SU-DHL-6 (cell line): ENCODE measurements at regions not wholly inside any gene's neighbourhood (a gene's known extent, or its start where the extent isn't known, plus 50 kb on each side); places are given as distances from the start of the nearest gene placed in this dataset.

Experiments used
- H2AFZ ChIP-seq: fragments of 200-600 bp; sonication (generic); 2 replicates; pipeline ENCODE4 v1.6.1; 2014; ENCODE audit warnings: low read depth, mild to moderate bottlenecking, moderate library complexity, mixed read lengths, antibody characterized with exemption, low read length; ENCODE audit not compliant: severe bottlenecking
- H3F3A ChIP-seq: fragments of 200-600 bp; shearing (Covaris generic); 2 replicates; pipeline ENCODE4 v1.6.0; 2016; ENCODE audit warnings: antibody characterized with exemption, mild to moderate bottlenecking; ENCODE audit not compliant: insufficient read depth
- H3K27ac ChIP-seq: fragments of 200-600 bp; sonication (generic); 2 replicates; pipeline ENCODE4 v1.5.1; 2016; ENCODE audit warnings: low read depth, mild to moderate bottlenecking, low read length, moderate library complexity, mixed read lengths
- H3K27me3 ChIP-seq: fragments of 200-600 bp; sonication (generic), shearing (Covaris generic); 2 replicates; pipeline ENCODE4 v1.6.0; 2014; ENCODE audit warnings: mild to moderate bottlenecking, low read length
- H3K36me3 ChIP-seq: fragments of 200-600 bp; sonication (generic); 2 replicates; pipeline ENCODE4 v1.6.1; 2014; ENCODE audit warnings: mild to moderate bottlenecking, low read length, mixed read lengths
- H3K4me2 ChIP-seq: fragments of 300-600, 200-600 bp; shearing (Covaris generic), sonication (generic); 2 replicates; pipeline ENCODE4 v1.6.0; 2014; ENCODE audit warnings: low read length, low read depth, mild to moderate bottlenecking; ENCODE audit not compliant: poor library complexity, severe bottlenecking
- H3K4me3 ChIP-seq: fragments of 200-600 bp; sonication (generic); 2 replicates; pipeline ENCODE4 v1.5.1; 2014; ENCODE audit warnings: antibody characterized with exemption, low read length, mild to moderate bottlenecking, mixed read lengths; ENCODE audit not compliant: insufficient read depth, poor library complexity, severe bottlenecking
- H3K79me2 ChIP-seq: fragments of 200-600 bp; sonication (generic); 2 replicates; pipeline ENCODE4 v1.6.1; 2014; ENCODE audit warnings: mild to moderate bottlenecking, low read length, moderate library complexity; ENCODE audit not compliant: insufficient read depth
- H3K9ac ChIP-seq: fragments of 200-600 bp; sonication (generic); 2 replicates; pipeline ENCODE4 v1.7.0; 2014; ENCODE audit warnings: mild to moderate bottlenecking, low read length
- H3K9me2 ChIP-seq: fragments of 200-600 bp; sonication (generic); replicated peaks from 2 replicates; pipeline ENCODE4 v1.6.1; 2014; ENCODE audit warnings: low read length; ENCODE audit not compliant: insufficient read depth
- H3K9me3 ChIP-seq: fragments of 200-600 bp; sonication (generic); 2 replicates; pipeline ENCODE4 v1.6.1; 2014; ENCODE audit warnings: low read length, mixed read lengths; ENCODE audit not compliant: insufficient read depth
- H4K20me1 ChIP-seq: fragments of 200-600 bp; sonication (generic); 2 replicates; pipeline ENCODE4 v1.6.1; 2014; ENCODE audit warnings: low read depth, mild to moderate bottlenecking, antibody characterized with exemption, low read length, moderate library complexity, mixed read lengths
- EZH2phosphoT487 ChIP-seq: fragments of 200-600 bp; sonication (generic), shearing (Covaris generic); conservative IDR thresholded peaks from 2 replicates; pipeline ENCODE4 v1.6.1; 2018; ENCODE audit warnings: mild to moderate bottlenecking, antibody characterized with exemption, low read length, moderate library complexity, mixed read lengths
- TF ChIP-seq, protein P1 (sequence below): fragments of 200-600 bp; sonication (generic); IDR thresholded peaks from one replicate; pipeline ENCODE4 v1.5.1; 2017; ENCODE audit warnings: antibody characterized with exemption, mild to moderate bottlenecking, low read length, moderate library complexity; ENCODE audit not compliant: insufficient read depth, poor library complexity, severe bottlenecking

DNA sequence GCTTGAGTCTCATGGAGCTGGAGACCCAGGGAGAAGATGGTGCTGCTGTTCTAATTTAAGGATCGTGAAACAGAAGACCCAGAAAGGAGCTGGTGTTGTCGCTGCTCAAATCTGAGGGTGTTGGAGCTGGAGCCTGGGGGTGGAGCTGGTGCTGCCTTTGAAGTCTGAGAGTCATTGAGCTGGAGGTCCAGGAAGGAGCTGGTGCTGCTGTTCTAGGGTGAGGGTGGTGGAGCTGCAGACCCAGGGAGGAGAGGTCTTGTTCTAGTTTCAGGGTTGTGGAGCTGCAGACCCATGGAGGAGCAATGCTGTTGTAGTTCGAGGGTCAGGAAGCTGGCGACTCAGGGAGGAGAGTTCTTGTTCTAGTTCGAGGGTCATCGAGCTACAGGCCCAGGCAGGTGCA, 84.1 kb upstream of the ZNF479 start:
- H3K36me3 ChIP-seq, result no peaks in the 10 kb centered on the region
- no peaks in the 10 kb centered on the region for H3K27me3 ChIP-seq
- no peak overlapping the region for H3K4me2 ChIP-seq
- H3K79me2 ChIP-seq, result no peaks in the 10 kb centered on the region
- no peak overlapping the region for H3K9ac ChIP-seq
- H4K20me1 ChIP-seq, result no peaks in the 10 kb centered on the region
- no peaks in the 10 kb centered on the region for H3K9me2 ChIP-seq
- no peaks in the 10 kb centered on the region for H3F3A ChIP-seq
- no peak overlapping the region for H3K27ac ChIP-seq
- no peaks in the 10 kb centered on the region for H3K9me3 ChIP-seq
- no peak overlapping the region for H3K4me3 ChIP-seq
- TF ChIP-seq, protein P1, sequence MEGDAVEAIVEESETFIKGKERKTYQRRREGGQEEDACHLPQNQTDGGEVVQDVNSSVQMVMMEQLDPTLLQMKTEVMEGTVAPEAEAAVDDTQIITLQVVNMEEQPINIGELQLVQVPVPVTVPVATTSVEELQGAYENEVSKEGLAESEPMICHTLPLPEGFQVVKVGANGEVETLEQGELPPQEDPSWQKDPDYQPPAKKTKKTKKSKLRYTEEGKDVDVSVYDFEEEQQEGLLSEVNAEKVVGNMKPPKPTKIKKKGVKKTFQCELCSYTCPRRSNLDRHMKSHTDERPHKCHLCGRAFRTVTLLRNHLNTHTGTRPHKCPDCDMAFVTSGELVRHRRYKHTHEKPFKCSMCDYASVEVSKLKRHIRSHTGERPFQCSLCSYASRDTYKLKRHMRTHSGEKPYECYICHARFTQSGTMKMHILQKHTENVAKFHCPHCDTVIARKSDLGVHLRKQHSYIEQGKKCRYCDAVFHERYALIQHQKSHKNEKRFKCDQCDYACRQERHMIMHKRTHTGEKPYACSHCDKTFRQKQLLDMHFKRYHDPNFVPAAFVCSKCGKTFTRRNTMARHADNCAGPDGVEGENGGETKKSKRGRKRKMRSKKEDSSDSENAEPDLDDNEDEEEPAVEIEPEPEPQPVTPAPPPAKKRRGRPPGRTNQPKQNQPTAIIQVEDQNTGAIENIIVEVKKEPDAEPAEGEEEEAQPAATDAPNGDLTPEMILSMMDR, result no peak
- no peak for TF ChIP-seq EZH2phosphoT487
- no peak overlapping the region for H2AFZ ChIP-seq

DNA sequence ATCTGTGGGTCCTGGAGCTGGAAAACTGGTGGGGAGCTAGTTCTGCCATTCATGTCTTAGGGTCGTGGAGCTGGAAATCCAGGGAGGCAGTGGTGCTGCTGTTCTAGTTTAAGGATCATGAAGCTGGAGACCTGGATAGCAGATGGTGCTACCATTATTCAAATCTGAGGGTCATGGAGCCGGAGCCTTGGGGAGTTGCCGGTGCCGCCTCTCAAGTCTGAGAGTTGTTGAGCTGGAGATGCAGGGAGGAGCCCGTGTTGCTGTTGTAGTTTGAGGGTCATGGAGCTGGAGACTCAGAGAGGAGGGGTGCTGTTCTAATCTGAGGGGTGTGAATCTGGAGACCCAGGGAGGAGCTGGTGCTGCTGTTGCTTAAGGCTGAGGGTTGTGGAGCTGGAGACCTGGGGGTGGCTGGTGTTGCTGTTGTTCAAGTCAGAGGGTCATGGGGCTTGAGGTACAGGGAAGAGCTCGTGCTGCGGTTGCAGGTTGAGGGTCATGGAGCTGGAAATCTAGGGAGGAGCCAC, 86.0 kb upstream of the ZNF479 start:
- Histone ChIP-seq H3K27me3 (no peaks in the 10 kb centered on the region), H3K4me2 (no peak overlapping the region), H3K79me2 (no peaks in the 10 kb centered on the region), H3K9me3 (no peaks in the 10 kb centered on the region), H3F3A (no peaks in the 10 kb centered on the region), H4K20me1 (no peaks in the 10 kb centered on the region), H2AFZ (no peak overlapping the region), H3K9ac (no peak overlapping the region), H3K9me2 (no peaks in the 10 kb centered on the region), H3K4me3 (no peak overlapping the region), H3K27ac (no peak overlapping the region), H3K36me3 (no peaks in the 10 kb centered on the region)
- no peak for TF ChIP-seq EZH2phosphoT487
- TF ChIP-seq, protein P1, result no peak

DNA sequence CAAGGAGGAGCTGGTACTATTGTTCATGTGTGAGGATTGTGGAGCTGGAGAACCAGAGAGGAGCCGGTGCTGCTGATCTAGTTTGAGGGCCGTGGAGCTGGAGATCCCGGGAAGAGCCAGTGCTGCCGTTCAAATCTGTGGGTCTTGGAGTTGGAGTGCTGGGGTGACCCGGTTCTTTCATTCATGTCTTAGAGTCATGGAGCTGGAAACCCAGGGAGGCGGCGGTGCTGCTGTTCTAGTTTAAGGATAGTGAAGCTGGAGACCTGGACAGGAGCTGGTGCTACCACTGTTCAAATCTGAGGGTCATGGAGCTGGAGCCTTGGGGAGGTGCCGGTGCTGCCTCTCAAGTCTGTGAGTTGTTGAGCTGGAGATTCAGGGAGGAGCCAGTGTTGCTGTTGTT, 88.5 kb upstream of the ZNF479 start:
- no peaks in the 10 kb centered on the region for H3K9me3 ChIP-seq
- H3F3A ChIP-seq, result no peaks in the 10 kb centered on the region
- H3K9ac ChIP-seq, result no peak overlapping the region
- no peaks in the 10 kb centered on the region for H3K27me3 ChIP-seq
- H3K9me2 ChIP-seq, result no peaks in the 10 kb centered on the region
- H3K79me2 ChIP-seq, result no peaks in the 10 kb centered on the region
- no peak overlapping the region for H3K4me3 ChIP-seq
- H3K36me3 ChIP-seq, result no peaks in the 10 kb centered on the region
- no peak overlapping the region for H3K4me2 ChIP-seq
- TF ChIP-seq, protein P1, result no peak
- TF ChIP-seq EZH2phosphoT487, result no peak
- H4K20me1 ChIP-seq, result no peaks in the 10 kb centered on the region
- no peak overlapping the region for H3K27ac ChIP-seq
- H2AFZ ChIP-seq, result no peak overlapping the region
